Loucy (cell line): ENCODE measurements at regions not wholly inside any gene's neighbourhood (a gene's known extent, or its start where the extent isn't known, plus 50 kb on each side); places are given as distances from the start of the nearest gene placed in this dataset.

ENCODE experiments used
- H2AFZ ChIP-seq: fragments of 200-600 bp; sonication (generic); 2 replicates; pipeline ENCODE4 v1.6.0; 2016; ENCODE audit warnings: antibody characterized with exemption, mild to moderate bottlenecking, low read length, moderate library complexity
- H3F3A ChIP-seq: fragments of 200-600 bp; 2 replicates; pipeline ENCODE4 v1.6.0; 2016; ENCODE audit warnings: antibody characterized with exemption, low read depth, mild to moderate bottlenecking
- H3K27me3 ChIP-seq: fragments of 200-600 bp; sonication (generic); 2 replicates; pipeline ENCODE4 v1.6.1; 2014; ENCODE audit warnings: low read length, mild to moderate bottlenecking; ENCODE audit not compliant: insufficient read depth, poor library complexity, severe bottlenecking
- H3K36me3 ChIP-seq: fragments of 200-600 bp; sonication (generic); 2 replicates; pipeline ENCODE4 v1.6.1; 2016; ENCODE audit warnings: low read length; ENCODE audit not compliant: insufficient read depth
- H3K4me1 ChIP-seq: fragments of 200-600 bp; sonication (generic); 2 replicates; pipeline ENCODE4 v1.5.1; 2014; ENCODE audit warnings: low read length, mild to moderate bottlenecking; ENCODE audit not compliant: insufficient read depth, poor library complexity, severe bottlenecking
- H3K4me2 ChIP-seq: fragments of 200-600 bp; sonication (generic); 2 replicates; pipeline ENCODE4 v1.6.0; 2014; ENCODE audit warnings: antibody characterized with exemption, low read length, low read depth, mild to moderate bottlenecking; ENCODE audit not compliant: poor library complexity, severe bottlenecking
- H3K4me3 ChIP-seq: fragments of 200-600 bp; sonication (generic); 2 replicates; pipeline ENCODE4 v1.5.1; 2014; ENCODE audit warnings: low read length, mild to moderate bottlenecking, mixed read lengths; ENCODE audit not compliant: poor library complexity, severe bottlenecking
- H3K79me2 ChIP-seq: fragments of 200-600 bp; sonication (generic); 2 replicates; pipeline ENCODE4 v1.6.1; 2014; ENCODE audit warnings: low read length; ENCODE audit not compliant: insufficient read depth
- H3K9ac ChIP-seq: fragments of 200-600 bp; sonication (generic); 2 replicates; pipeline ENCODE4 v1.6.0; 2014; ENCODE audit warnings: mild to moderate bottlenecking, low read depth, low read length, moderate library complexity; ENCODE audit not compliant: poor library complexity, severe bottlenecking
- H3K9me2 ChIP-seq: fragments of 200-600 bp; sonication (generic); replicated peaks from 2 replicates; pipeline ENCODE4 v1.6.1; 2016; ENCODE audit warnings: low read depth, low read length, mixed read lengths
- H3K9me3 ChIP-seq: fragments of 200-600 bp; sonication (generic); 2 replicates; pipeline ENCODE4 v1.6.1; 2014; ENCODE audit warnings: mild to moderate bottlenecking, antibody characterized with exemption, low read length, low read depth; ENCODE audit not compliant: insufficient read depth
- H4K20me1 ChIP-seq: fragments of 200-600 bp; sonication (generic); 2 replicates; pipeline ENCODE4 v1.6.0; 2014; ENCODE audit warnings: antibody characterized with exemption, low read length, mild to moderate bottlenecking; ENCODE audit not compliant: insufficient read depth, poor library complexity, severe bottlenecking
- CTCF ChIP-seq: fragments of 200-600 bp; sonication (generic); conservative IDR thresholded peaks from 2 replicates; pipeline ENCODE4 v1.5.1; 2014; ENCODE audit warnings: mild to moderate bottlenecking, antibody characterized with exemption, low read length
- EZH2phosphoT487 ChIP-seq: fragments of 200-600 bp; IDR thresholded peaks from 2 replicates; pipeline ENCODE4 v1.6.1; 2018; ENCODE audit warnings: antibody characterized with exemption, mild to moderate bottlenecking, moderate library complexity, borderline replicate concordance

GRCh38 chr4:159562366-159562765 is 459.5 kb downstream of the RAPGEF2 start:
- H3K9me3 ChIP-seq: no peaks in the 10 kb centered on the region
- H3K4me2 ChIP-seq: no peak overlapping the region
- H4K20me1 ChIP-seq: no peaks in the 10 kb centered on the region
- no peaks in the 10 kb centered on the region for H3K4me1 ChIP-seq
- no peak overlapping the region for H3K9ac ChIP-seq
- no peaks in the 10 kb centered on the region for H3K79me2 ChIP-seq
- H3K9me2 ChIP-seq: no peaks in the 10 kb centered on the region
- TF ChIP-seq CTCF (no peak), EZH2phosphoT487 (no peak)
- no peaks in the 10 kb centered on the region for H3K36me3 ChIP-seq
- H3K27me3 ChIP-seq: no peaks in the 10 kb centered on the region
- H2AFZ ChIP-seq: no peak overlapping the region
- H3F3A ChIP-seq: no peaks in the 10 kb centered on the region
- H3K4me3 ChIP-seq: no peak overlapping the region

- Histone ChIP-seq H3K4me1 (no peaks in the 10 kb centered on the region), H3K4me2 (no peak overlapping the region), H3K9ac (no peak overlapping the region), H3K79me2 (no peaks in the 10 kb centered on the region), H3K9me2 (no peaks in the 10 kb centered on the region), H3K27me3 (no peaks in the 10 kb centered on the region), H3K36me3 (no peaks in the 10 kb centered on the region), H2AFZ (no peak overlapping the region), H3K4me3 (no peak overlapping the region), H3F3A (no peaks in the 10 kb centered on the region), H3K9me3 (no peaks in the 10 kb centered on the region), H4K20me1 (no peaks in the 10 kb centered on the region)
- TF ChIP-seq CTCF: no peak
- TF ChIP-seq EZH2phosphoT487: no peak
Measured at GRCh38 chr4:159563257-159563656, 460.4 kb downstream of the RAPGEF2 start.

- no peaks in the 10 kb centered on the region for H4K20me1 ChIP-seq
- no peaks in the 10 kb centered on the region for H3K79me2 ChIP-seq
- H2AFZ ChIP-seq: no peak overlapping the region
- H3F3A ChIP-seq: no peaks in the 10 kb centered on the region
- H3K9me2 ChIP-seq: no peaks in the 10 kb centered on the region
- no peak overlapping the region for H3K4me3 ChIP-seq
- no peaks in the 10 kb centered on the region for H3K27me3 ChIP-seq
- no peaks in the 10 kb centered on the region for H3K36me3 ChIP-seq
- no peak overlapping the region for H3K9ac ChIP-seq
- no peak overlapping the region for H3K4me2 ChIP-seq
- TF ChIP-seq CTCF (no peak), EZH2phosphoT487 (no peak)
- no peaks in the 10 kb centered on the region for H3K4me1 ChIP-seq
- H3K9me3 ChIP-seq: no peaks in the 10 kb centered on the region
Measured at GRCh38 chr4:159564615-159565014, 461.7 kb downstream of the RAPGEF2 start.
